ENCODE measurements at regions not wholly inside any gene's neighbourhood (a gene's known extent, or its start where the extent isn't known, plus 50 kb on each side); places are given as distances from the start of the nearest gene placed in this dataset.

GRCh38 chr1:221515496-221515895 lies 226.4 kb downstream of the DUSP10 start:
- in situ Hi-C loops (cut with MboI): no loop called here
- no peak for TF ChIP-seq EZH2phosphoT487 (IDR thresholded peaks at IDR 0.05; ENCODE audit: insufficient read depth, low read depth)
- TF ChIP-seq EZH2 (IDR thresholded peaks at IDR 0.05; ENCODE audit: insufficient read depth, poor library complexity, severe bottlenecking): no peak

DNA sequence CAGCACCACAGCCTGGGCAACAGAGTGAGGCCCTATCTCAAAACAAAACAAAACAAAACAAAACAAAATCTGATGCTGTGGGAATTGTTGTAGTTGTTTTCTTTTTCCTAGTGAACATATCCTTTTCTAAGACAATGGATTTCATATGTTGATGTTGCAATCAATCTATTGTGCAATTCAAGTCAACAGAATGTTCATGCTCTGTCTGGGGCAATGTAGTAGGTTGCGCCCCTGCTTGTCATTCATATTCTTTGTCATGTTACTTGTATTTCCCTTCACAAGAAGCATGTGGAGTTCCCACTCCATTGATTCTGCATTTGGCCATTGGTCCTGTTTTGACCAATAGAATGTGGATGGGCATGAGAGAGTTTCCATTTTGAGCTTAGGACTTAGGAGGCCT lies 223.9 kb downstream of the DUSP10 start:
- Histone ChIP-seq H2AFZ (no peak overlapping the region), H3F3A (ENCODE audit: insufficient read depth) (no peaks in the 10 kb centered on the region), H3K4me3 (no peak overlapping the region), H3K36me3 (ENCODE audit: low read depth) (no peaks in the 10 kb centered on the region), H4K20me1 (ENCODE audit: insufficient read depth) (no peaks in the 10 kb centered on the region), H3K4me2 (ENCODE audit: unreplicated experiment) (no peak overlapping the region), H3K79me2 (ENCODE audit: insufficient read depth) (no peaks in the 10 kb centered on the region), H3K9me2 (ENCODE audit: insufficient read depth) (no peaks in the 10 kb centered on the region), H3K9ac (no peak overlapping the region), H3K27ac (no peak overlapping the region), H3K4me1 (ENCODE audit: insufficient read depth) (no peaks in the 10 kb centered on the region), H3K9me3 (ENCODE audit: low read depth) (no peaks in the 10 kb centered on the region), H3K27me3 (replicated peaks; ENCODE audit: insufficient read depth) (no peaks in the 10 kb centered on the region)
- WGBS, 2 experiments (ENCODE audit: low coverage in 1 of 2, low lambda C conversion rate in 2 of 2, missing lambda C conversion rate in 2 of 2): 35 to 62% methylated on average over 1 of the region's 1 CpG
- DNase-seq: peak; percentile 56
- no peak for TF ChIP-seq EZH2 (IDR thresholded peaks at IDR 0.05; ENCODE audit: insufficient read depth, poor library complexity, severe bottlenecking)
- TF ChIP-seq EZH2phosphoT487 (IDR thresholded peaks at IDR 0.05; ENCODE audit: insufficient read depth, low read depth): no peak
- in situ Hi-C loops (cut with MboI): no loop called here

More at GRCh38 chr1:221515496-221515895, 226.4 kb downstream of the DUSP10 start:
- Histone ChIP-seq H2AFZ (no peak overlapping the region), H3K9me2 (ENCODE audit: insufficient read depth) (no peaks in the 10 kb centered on the region), H3K4me3 (no peak overlapping the region), H3K9me3 (ENCODE audit: low read depth) (no peaks in the 10 kb centered on the region), H3K4me2 (ENCODE audit: unreplicated experiment) (no peak overlapping the region), H4K20me1 (ENCODE audit: insufficient read depth) (no peaks in the 10 kb centered on the region), H3F3A (ENCODE audit: insufficient read depth) (no peaks in the 10 kb centered on the region), H3K27ac (no peak overlapping the region), H3K4me1 (ENCODE audit: insufficient read depth) (no peaks in the 10 kb centered on the region), H3K36me3 (ENCODE audit: low read depth) (no peaks in the 10 kb centered on the region), H3K79me2 (ENCODE audit: insufficient read depth) (no peaks in the 10 kb centered on the region), H3K9ac (no peak overlapping the region), H3K27me3 (replicated peaks; ENCODE audit: insufficient read depth) (no peaks in the 10 kb centered on the region)
- DNase-seq: no peak

DNA sequence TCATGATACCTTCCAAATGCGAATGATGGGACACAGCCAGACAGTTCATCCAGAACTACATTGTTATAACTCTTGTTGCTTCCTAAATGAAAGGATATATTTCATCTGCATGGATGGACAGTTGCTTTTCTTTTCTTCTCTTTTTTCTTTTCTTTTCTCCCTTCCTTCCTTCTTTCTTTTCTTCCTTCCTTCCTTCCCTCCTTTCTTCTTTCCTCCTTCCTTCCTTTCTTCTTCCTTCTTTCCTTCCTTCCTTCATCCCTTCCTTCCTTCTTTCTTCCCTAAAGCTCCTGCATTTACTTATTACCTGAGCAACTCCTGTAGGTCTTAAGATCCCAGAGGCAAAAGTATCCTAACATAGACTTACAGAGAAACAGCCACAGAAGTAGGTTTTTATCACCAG lies 221.6 kb downstream of the DUSP10 start:
- Histone ChIP-seq H3K36me3 (ENCODE audit: low read depth) (no peaks in the 10 kb centered on the region), H3K27ac (no peak overlapping the region), H3K4me1 (ENCODE audit: insufficient read depth) (no peaks in the 10 kb centered on the region), H3K4me3 (no peak overlapping the region), H3K9ac (no peak overlapping the region), H3K4me2 (ENCODE audit: unreplicated experiment) (no peak overlapping the region), H3K79me2 (ENCODE audit: insufficient read depth) (no peaks in the 10 kb centered on the region), H4K20me1 (ENCODE audit: insufficient read depth) (no peaks in the 10 kb centered on the region), H2AFZ (no peak overlapping the region), H3K9me3 (ENCODE audit: low read depth) (no peaks in the 10 kb centered on the region), H3F3A (ENCODE audit: insufficient read depth) (no peaks in the 10 kb centered on the region), H3K9me2 (ENCODE audit: insufficient read depth) (no peaks in the 10 kb centered on the region; the same call in 1 of the 2 replicates), H3K27me3 (replicated peaks; ENCODE audit: insufficient read depth) (no peaks in the 10 kb centered on the region)
- TF ChIP-seq EZH2phosphoT487 (IDR thresholded peaks at IDR 0.05; ENCODE audit: insufficient read depth, low read depth): no peak
- no peak for TF ChIP-seq EZH2 (IDR thresholded peaks at IDR 0.05; ENCODE audit: insufficient read depth, poor library complexity, severe bottlenecking)
- 43 to 58% methylated on average over 1 of the region's 1 CpG for WGBS, 2 experiments (ENCODE audit: low coverage in 1 of 2, low lambda C conversion rate in 2 of 2, missing lambda C conversion rate in 2 of 2)
- in situ Hi-C loops (cut with MboI): no loop called here
- DNase-seq: no peak

DNA sequence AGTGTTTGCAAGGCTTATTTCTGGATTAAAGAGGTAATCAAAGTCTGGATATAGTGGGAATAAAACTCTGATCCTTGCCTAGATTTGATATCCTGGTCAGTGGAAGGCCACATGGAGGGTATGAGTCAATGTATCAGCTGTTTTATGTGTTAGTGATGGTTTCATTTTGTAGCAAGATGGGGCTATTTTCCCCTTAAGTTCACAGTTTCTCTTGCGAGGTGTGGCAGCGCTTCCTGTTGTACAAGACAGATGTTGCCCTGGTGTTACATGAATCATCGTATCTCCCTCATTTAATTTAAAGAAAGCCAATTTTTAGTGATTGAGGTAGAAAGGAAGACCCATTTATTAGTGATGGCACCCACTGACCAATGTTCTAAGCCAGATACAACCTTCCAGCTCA lies 220.2 kb downstream of the DUSP10 start:
- no peaks in the 10 kb centered on the region for H3K9me3 ChIP-seq (ENCODE audit: low read depth)
- no peaks in the 10 kb centered on the region; the same call in 1 of the 2 replicates for H3K9me2 ChIP-seq (ENCODE audit: insufficient read depth)
- no peaks in the 10 kb centered on the region for H3K27me3 ChIP-seq (replicated peaks; ENCODE audit: insufficient read depth)
- H3F3A ChIP-seq (ENCODE audit: insufficient read depth): no peaks in the 10 kb centered on the region
- no peak overlapping the region for H2AFZ ChIP-seq
- no peaks in the 10 kb centered on the region for H3K79me2 ChIP-seq (ENCODE audit: insufficient read depth)
- no peaks in the 10 kb centered on the region for H3K4me1 ChIP-seq (ENCODE audit: insufficient read depth)
- H3K9ac ChIP-seq: no peak overlapping the region
- no peaks in the 10 kb centered on the region for H3K36me3 ChIP-seq (ENCODE audit: low read depth)
- H3K4me3 ChIP-seq: no peak overlapping the region
- no peak for TF ChIP-seq EZH2 (IDR thresholded peaks at IDR 0.05; ENCODE audit: insufficient read depth, poor library complexity, severe bottlenecking)
- TF ChIP-seq EZH2phosphoT487 (IDR thresholded peaks at IDR 0.05; ENCODE audit: insufficient read depth, low read depth): no peak
- H4K20me1 ChIP-seq (ENCODE audit: insufficient read depth): no peaks in the 10 kb centered on the region
- in situ Hi-C loops (cut with MboI): no loop called here
- no peak overlapping the region for H3K4me2 ChIP-seq (ENCODE audit: unreplicated experiment)
- WGBS, 2 experiments (ENCODE audit: low coverage in 1 of 2, low lambda C conversion rate in 2 of 2, missing lambda C conversion rate in 2 of 2): 88% methylated on average over 3 of the region's 3 CpGs
- DNase-seq: no peak
- no peak overlapping the region for H3K27ac ChIP-seq

- no peak overlapping the region for H3K4me3 ChIP-seq
- H3K27me3 ChIP-seq (replicated peaks; ENCODE audit: insufficient read depth): no peaks in the 10 kb centered on the region
- no peaks in the 10 kb centered on the region for H3K36me3 ChIP-seq (ENCODE audit: low read depth)
- in situ Hi-C loops (cut with MboI): no loop called here
- H3K27ac ChIP-seq: no peak overlapping the region
- no peaks in the 10 kb centered on the region for H3K79me2 ChIP-seq (ENCODE audit: insufficient read depth)
- no peaks in the 10 kb centered on the region; the same call in 1 of the 2 replicates for H3K9me2 ChIP-seq (ENCODE audit: insufficient read depth)
- H3K9me3 ChIP-seq (ENCODE audit: low read depth): no peaks in the 10 kb centered on the region
- H3F3A ChIP-seq (ENCODE audit: insufficient read depth): no peaks in the 10 kb centered on the region
- H4K20me1 ChIP-seq (ENCODE audit: insufficient read depth): no peaks in the 10 kb centered on the region
- no peak overlapping the region for H3K4me2 ChIP-seq (ENCODE audit: unreplicated experiment)
- DNase-seq: no peak
- H3K9ac ChIP-seq: no peak overlapping the region
- no peak overlapping the region for H2AFZ ChIP-seq
- 82 to 90% methylated on average over 2 of the region's 2 CpGs for WGBS, 2 experiments (ENCODE audit: low coverage in 1 of 2, low lambda C conversion rate in 2 of 2, missing lambda C conversion rate in 2 of 2)
- no peak for TF ChIP-seq EZH2phosphoT487 (IDR thresholded peaks at IDR 0.05; ENCODE audit: insufficient read depth, low read depth)
- no peak for TF ChIP-seq EZH2 (IDR thresholded peaks at IDR 0.05; ENCODE audit: insufficient read depth, poor library complexity, severe bottlenecking)
- no peaks in the 10 kb centered on the region for H3K4me1 ChIP-seq (ENCODE audit: insufficient read depth)
These were observed 219.4 kb downstream of the DUSP10 start for GRCh38 chr1:221522529-221522940.
